AG09309 (cell line): ENCODE measurements at regions not wholly inside any gene's neighbourhood (a gene's known extent, or its start where the extent isn't known, plus 50 kb on each side); places are given as distances from the start of the nearest gene placed in this dataset.

ENCODE experiments used
- DNase-seq: peaks from one replicate; pipeline ENCODE4 v3.0.0-alpha.2; 2010; ENCODE audit warnings: low read depth
- H3K4me3 ChIP-seq: 2 replicates; pipeline ENCODE4 v1.5.1; 2011; ENCODE audit warnings: mild to moderate bottlenecking, low read depth, low read length, moderate library complexity; ENCODE audit not compliant: control insufficient read depth
- TF ChIP-seq, protein P1 (sequence below): IDR thresholded peaks from 2 replicates; pipeline ENCODE4 v1.5.1; 2011; ENCODE audit warnings: mild to moderate bottlenecking, low read depth, low read length, inconsistent platforms; ENCODE audit not compliant: insufficient read depth, control insufficient read depth; ENCODE audit errors: missing control alignments

DNA sequence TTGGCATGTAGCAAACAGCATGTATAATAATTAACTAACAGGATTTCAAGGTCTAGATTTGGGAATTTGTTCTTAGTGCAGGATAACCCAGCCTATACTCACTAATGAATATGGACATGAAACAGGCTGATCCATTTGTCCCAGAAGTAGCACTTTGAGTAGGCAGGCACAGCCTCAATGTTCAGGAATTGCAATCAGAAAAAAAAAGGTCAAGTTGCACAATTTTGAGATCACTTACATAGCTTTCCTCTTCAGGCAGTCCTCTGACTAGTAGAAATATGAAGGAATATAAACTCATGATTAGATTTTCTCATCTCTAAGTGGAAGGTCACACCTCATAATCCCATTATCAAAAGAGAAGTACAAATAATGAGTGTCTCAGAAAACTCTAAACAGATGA lies 921.4 kb upstream of the CELF2 start:
- TF ChIP-seq, protein P1, sequence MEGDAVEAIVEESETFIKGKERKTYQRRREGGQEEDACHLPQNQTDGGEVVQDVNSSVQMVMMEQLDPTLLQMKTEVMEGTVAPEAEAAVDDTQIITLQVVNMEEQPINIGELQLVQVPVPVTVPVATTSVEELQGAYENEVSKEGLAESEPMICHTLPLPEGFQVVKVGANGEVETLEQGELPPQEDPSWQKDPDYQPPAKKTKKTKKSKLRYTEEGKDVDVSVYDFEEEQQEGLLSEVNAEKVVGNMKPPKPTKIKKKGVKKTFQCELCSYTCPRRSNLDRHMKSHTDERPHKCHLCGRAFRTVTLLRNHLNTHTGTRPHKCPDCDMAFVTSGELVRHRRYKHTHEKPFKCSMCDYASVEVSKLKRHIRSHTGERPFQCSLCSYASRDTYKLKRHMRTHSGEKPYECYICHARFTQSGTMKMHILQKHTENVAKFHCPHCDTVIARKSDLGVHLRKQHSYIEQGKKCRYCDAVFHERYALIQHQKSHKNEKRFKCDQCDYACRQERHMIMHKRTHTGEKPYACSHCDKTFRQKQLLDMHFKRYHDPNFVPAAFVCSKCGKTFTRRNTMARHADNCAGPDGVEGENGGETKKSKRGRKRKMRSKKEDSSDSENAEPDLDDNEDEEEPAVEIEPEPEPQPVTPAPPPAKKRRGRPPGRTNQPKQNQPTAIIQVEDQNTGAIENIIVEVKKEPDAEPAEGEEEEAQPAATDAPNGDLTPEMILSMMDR: no peak
- DNase-seq: no peak
- no peak overlapping the region for H3K4me3 ChIP-seq

DNA sequence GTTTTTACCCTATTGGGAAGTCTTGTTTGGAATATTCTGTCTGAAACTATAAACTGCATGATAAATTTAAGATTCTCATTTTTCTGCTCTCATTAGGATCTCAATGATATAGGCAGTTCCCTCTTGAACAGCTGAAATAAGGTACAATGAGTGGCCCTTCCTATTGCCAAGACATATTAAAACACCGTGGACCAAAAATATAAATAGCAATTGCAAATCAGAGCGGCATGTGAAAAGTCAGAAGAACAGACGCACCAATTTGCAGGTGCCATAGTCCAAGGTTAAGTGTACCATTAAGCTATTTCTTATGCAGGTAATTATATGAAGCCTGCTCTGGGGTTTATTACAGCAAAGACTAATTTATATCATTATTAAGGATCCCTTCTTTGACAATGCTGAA lies 920.8 kb upstream of the CELF2 start:
- TF ChIP-seq, protein P1: no peak
- no peak overlapping the region for H3K4me3 ChIP-seq
- DNase-seq: no peak

DNA sequence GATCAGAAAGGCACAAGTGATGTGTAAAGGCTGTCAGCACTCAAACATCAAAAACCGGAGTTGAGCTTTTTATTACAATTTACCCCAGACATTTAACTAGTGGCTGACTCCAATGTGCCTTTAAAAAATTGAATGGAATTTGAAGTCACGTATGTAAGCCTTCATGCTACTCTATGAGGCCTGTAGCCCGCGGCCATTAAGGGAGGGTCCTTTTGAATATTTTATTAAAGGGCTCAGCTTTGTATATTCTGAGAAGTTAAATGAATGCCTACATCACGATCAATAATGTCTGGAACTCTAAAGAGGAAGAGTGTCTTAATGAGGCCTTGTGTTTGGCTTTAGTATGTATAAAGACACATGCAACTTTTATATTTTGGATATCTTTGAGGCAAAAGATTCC lies 916.6 kb upstream of the CELF2 start:
- DNase-seq: no peak
- no peak overlapping the region for H3K4me3 ChIP-seq
- TF ChIP-seq, protein P1: no peak

DNA sequence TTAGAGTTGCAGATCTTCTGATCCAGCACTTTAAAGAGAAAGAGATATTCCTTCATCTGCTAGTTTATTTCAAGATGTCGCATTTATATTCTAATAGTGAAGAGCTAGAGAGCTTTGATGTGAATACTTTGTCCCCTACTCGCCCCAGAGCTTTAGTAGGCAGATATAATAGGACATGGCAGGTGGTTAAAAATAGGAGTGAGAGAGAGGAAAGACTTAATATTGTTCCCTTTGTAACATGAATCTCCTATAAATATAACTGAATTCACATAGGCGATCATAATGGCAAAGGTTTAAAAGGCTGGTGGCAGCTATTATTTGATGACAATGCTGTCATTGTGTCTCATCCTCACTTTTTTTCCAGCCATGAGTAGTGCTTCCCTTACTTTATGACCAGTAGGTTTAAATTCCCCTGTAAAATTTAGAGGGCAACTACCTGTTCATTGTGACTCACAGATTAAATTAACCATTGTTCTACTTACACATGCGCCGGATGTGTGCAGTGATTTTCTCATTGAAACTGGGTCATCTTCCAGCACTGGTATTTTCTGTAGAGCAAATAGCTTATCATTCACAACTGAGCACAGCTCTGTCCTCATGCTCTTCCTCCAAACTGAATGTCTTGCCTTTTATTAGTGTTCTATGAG lies 906.7 kb upstream of the CELF2 start:
- DNase-seq: no peak
- no peak overlapping the region for H3K4me3 ChIP-seq

DNA sequence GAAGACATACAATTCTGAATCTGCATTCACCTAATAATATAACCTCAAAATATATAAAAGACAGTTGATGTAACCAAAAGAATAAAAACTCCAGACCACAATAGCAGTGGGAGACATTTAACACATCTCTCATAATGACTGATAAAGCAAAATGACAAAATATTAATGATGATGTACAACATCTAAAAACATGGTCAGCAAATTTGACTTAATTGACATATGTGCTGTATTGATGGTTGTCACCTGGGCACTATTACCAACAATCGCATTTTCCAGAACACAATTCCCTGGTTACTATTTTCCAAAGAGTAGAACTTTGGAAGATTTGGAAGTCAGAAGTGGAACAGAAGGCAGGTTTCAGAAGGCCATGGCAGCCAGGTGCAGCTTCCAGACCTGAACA lies 899.5 kb upstream of the CELF2 start:
- H3K4me3 ChIP-seq: no peak overlapping the region
- TF ChIP-seq, protein P1: no peak
- DNase-seq: no peak

More for the DNA sequence above, 906.7 kb upstream of the CELF2 start:
- TF ChIP-seq, protein P1: no peak

DNA sequence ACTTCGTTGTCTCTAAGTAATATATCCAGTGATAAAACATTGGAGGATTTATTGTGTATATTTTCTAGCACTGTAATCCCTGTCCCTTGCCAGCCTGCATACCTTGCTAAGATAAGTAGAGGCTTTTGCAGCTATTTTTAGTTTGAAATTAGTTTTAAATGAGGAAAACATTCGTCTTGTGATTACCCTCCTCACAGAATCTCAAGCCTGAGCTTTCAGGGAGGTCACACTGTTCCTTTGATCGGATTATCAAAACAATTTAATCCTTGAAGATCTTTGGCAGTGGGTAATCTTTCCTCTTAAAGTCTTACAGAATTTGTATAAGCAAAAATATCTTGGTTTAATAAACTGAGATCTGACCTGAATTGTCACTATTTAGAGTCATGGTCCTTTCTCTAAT lies 897.0 kb upstream of the CELF2 start:
- no peak for DNase-seq
- TF ChIP-seq, protein P1: no peak
- H3K4me3 ChIP-seq: no peak overlapping the region
